ENCODE measurements at regions not wholly inside any gene's neighbourhood (a gene's known extent, or its start where the extent isn't known, plus 50 kb on each side); places are given as distances from the start of the nearest gene placed in this dataset.

DNA sequence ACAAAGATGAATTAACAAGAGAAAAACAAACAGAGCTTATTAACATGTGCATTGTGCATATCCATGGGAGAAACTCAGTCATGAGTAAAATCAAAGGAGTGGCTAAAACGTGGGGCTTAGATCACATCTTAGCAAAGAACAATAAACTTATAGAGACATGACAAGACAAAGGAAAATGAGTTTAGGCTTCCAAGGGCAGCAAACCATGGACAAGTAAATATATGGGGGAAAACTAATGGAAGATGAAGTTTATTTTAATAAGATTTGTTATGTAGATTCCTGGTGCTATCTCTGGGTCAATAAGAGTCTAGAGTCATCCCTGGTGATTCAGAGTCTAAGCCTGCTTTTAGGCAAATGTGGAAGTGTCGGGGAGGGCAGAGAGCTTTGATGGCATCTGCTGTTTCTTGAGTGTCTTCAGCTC, 87.2 kb upstream of the PLPP4 start:
- DNase-seq (ENCODE audit: low read depth), result no peak
- TF ChIP-seq CTCF (IDR thresholded peaks at IDR 0.05; ENCODE audit: insufficient read depth, low read depth, low read length, missing control alignments), result no peak
- no peak overlapping the region for H3K4me3 ChIP-seq (ENCODE audit: low read depth, low read length)

- no peak for TF ChIP-seq CTCF (IDR thresholded peaks at IDR 0.05; ENCODE audit: insufficient read depth, low read depth, low read length, missing control alignments)
- DNase-seq (ENCODE audit: low read depth), result no peak
- no peak overlapping the region for H3K4me3 ChIP-seq (ENCODE audit: low read depth, low read length)
These were observed 85.2 kb upstream of the PLPP4 start for GRCh38 chr10:120371856-120372255.

DNA sequence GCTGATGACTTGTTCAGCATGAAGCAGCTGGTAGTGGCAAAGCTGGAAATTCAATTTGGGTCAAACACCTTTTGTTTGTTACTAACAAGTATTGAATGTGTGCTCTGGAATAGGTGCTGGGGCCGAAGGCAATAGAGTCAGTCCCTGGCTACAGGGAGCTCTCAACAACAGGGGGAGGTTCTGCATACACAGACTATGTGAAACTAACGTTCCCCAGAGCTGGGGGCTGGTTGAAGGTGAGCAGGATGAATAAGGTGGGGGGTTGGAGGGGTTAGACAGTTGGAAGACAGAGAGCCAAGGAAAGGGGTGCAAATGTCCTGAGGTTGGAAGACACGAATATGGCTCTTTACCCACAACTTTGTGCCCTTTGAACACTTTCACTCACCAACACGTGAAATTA, 84.1 kb upstream of the PLPP4 start:
- TF ChIP-seq CTCF (IDR thresholded peaks at IDR 0.05; ENCODE audit: insufficient read depth, low read depth, low read length, missing control alignments), result no peak
- DNase-seq (ENCODE audit: low read depth), result no peak
- no peak overlapping the region for H3K4me3 ChIP-seq (ENCODE audit: low read depth, low read length)

GRCh38 chr10:120375666-120376065, 81.4 kb upstream of the PLPP4 start:
- DNase-seq (ENCODE audit: low read depth), result no peak
- no peak overlapping the region for H3K4me3 ChIP-seq (ENCODE audit: low read depth, low read length)

DNA sequence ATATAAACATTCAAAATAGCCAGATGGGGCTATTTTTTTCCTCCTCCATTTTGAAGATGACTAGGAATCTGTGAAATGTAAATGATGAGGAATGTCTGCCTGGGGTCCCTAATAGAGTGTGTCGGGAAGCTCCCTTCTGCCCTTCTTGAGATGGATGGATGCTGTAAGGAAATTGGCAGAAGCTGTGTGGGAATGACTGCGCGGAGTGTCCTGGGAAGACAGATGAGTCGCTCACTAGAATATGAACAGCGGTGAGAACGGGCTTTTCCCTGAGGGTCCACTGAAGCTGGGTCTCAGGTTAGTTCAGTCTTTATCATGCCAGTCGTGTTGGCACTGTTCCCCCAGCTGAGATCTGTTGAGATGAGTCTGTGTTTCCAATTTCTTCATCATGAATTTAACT, 75.1 kb upstream of the PLPP4 start:
- TF ChIP-seq CTCF (IDR thresholded peaks at IDR 0.05; ENCODE audit: insufficient read depth, low read depth, low read length, missing control alignments), result no peak
- no peak for DNase-seq (ENCODE audit: low read depth)
- no peak overlapping the region for H3K4me3 ChIP-seq (ENCODE audit: low read depth, low read length)

More at GRCh38 chr10:120375666-120376065, 81.4 kb upstream of the PLPP4 start:
- TF ChIP-seq CTCF (IDR thresholded peaks at IDR 0.05; ENCODE audit: insufficient read depth, low read depth, low read length, missing control alignments), result no peak

- no peak overlapping the region for H3K4me3 ChIP-seq (ENCODE audit: low read depth, low read length)
- DNase-seq (ENCODE audit: low read depth), result no peak
- no peak for TF ChIP-seq CTCF (IDR thresholded peaks at IDR 0.05; ENCODE audit: insufficient read depth, low read depth, low read length, missing control alignments)
These were observed 74.7 kb upstream of the PLPP4 start for GRCh38 chr10:120382360-120382759.

DNA sequence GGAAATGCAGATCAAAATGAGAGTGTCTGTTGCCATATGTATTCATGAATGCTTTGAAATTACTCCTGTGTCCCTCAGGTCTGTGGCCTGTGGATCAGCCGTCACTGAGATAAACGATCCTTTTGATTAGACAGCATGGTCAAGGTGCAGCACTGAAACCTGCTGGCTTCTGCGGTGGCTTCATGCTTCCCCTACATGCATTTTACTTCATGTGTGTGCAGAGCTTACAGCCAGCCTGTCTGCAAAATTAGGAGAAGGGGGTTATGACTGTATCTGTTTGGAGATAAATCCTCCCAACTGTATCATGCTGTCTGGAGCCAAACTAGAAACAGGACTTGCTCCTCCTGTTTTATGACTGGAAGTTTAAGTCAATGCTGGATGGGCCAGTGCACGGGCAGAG, 71.0 kb upstream of the PLPP4 start:
- TF ChIP-seq CTCF (IDR thresholded peaks at IDR 0.05; ENCODE audit: insufficient read depth, low read depth, low read length, missing control alignments), result no peak
- no peak for DNase-seq (ENCODE audit: low read depth)
- no peak overlapping the region for H3K4me3 ChIP-seq (ENCODE audit: low read depth, low read length)

Data from GM12865 (cell line).